ENCODE measurements at regions not wholly inside any gene's neighbourhood (a gene's known extent, or its start where the extent isn't known, plus 50 kb on each side); places are given as distances from the start of the nearest gene placed in this dataset.

- no peaks in the 10 kb centered on the region for H3K36me3 ChIP-seq (ENCODE audit: insufficient read depth, low read length)
- no peak overlapping the region for H3K9ac ChIP-seq (ENCODE audit: insufficient read length)
- DNase-seq (ENCODE audit: low read depth, low spot score) = no peak
- TF ChIP-seq EZH2 (IDR thresholded peaks at IDR 0.05) (no peak), FOXP2 (optimal IDR thresholded peaks at IDR 0.05; ENCODE audit: control extremely low read depth, extremely low read length, insufficient read depth) (no peak), POLR2AphosphoS5 (IDR thresholded peaks at IDR 0.05; ENCODE audit: borderline replicate concordance, low read depth, low read length) (no peak)
- no peaks in the 10 kb centered on the region for H3K9me3 ChIP-seq (ENCODE audit: low read depth, low read length)
- no peak overlapping the region for H3K4me3 ChIP-seq
- no peak overlapping the region for H3K27ac ChIP-seq
Measured at GRCh38 chr2:81195774-81196382, 891.3 kb upstream of the LRRTM1 start.

GRCh38 chr2:81195017-81195773 lies 890.6 kb upstream of the LRRTM1 start:
- Histone ChIP-seq H3K9ac (ENCODE audit: insufficient read length) (no peak overlapping the region), H3K36me3 (ENCODE audit: insufficient read depth, low read length) (no peaks in the 10 kb centered on the region), H3K4me3 (no peak overlapping the region), H3K9me3 (ENCODE audit: low read depth, low read length) (no peaks in the 10 kb centered on the region), H3K27ac (no peak overlapping the region)
- TF ChIP-seq EZH2 (IDR thresholded peaks at IDR 0.05) (no peak), FOXP2 (optimal IDR thresholded peaks at IDR 0.05; ENCODE audit: control extremely low read depth, extremely low read length, insufficient read depth) (no peak), POLR2AphosphoS5 (IDR thresholded peaks at IDR 0.05; ENCODE audit: borderline replicate concordance, low read depth, low read length) (no peak)
- no peak for DNase-seq (ENCODE audit: low read depth, low spot score)

- Histone ChIP-seq H3K27ac (no peak overlapping the region), H3K9ac (ENCODE audit: insufficient read length) (no peak overlapping the region)
Measured at GRCh38 chr2:81194581-81194980, 890.0 kb upstream of the LRRTM1 start.

GRCh38 chr2:81194176-81194575 lies 889.6 kb upstream of the LRRTM1 start:
- H3K4me3 ChIP-seq = no peak overlapping the region
- H3K36me3 ChIP-seq (ENCODE audit: insufficient read depth, low read length) = no peaks in the 10 kb centered on the region
- no peak overlapping the region for H3K9ac ChIP-seq (ENCODE audit: insufficient read length)
- no peaks in the 10 kb centered on the region for H3K9me3 ChIP-seq (ENCODE audit: low read depth, low read length)
- no peak for TF ChIP-seq EZH2 (IDR thresholded peaks at IDR 0.05)
- TF ChIP-seq POLR2AphosphoS5 (IDR thresholded peaks at IDR 0.05; ENCODE audit: borderline replicate concordance, low read depth, low read length) = no peak
- no peak for TF ChIP-seq FOXP2 (optimal IDR thresholded peaks at IDR 0.05; ENCODE audit: control extremely low read depth, extremely low read length, insufficient read depth)
- no peak for DNase-seq (ENCODE audit: low read depth, low spot score)
- H3K27ac ChIP-seq = no peak overlapping the region

More at GRCh38 chr2:81194581-81194980, 890.0 kb upstream of the LRRTM1 start:
- no peak overlapping the region for H3K4me3 ChIP-seq
- H3K36me3 ChIP-seq (ENCODE audit: insufficient read depth, low read length) = no peaks in the 10 kb centered on the region
- DNase-seq (ENCODE audit: low read depth, low spot score) = no peak
- TF ChIP-seq EZH2 (IDR thresholded peaks at IDR 0.05) (no peak), FOXP2 (optimal IDR thresholded peaks at IDR 0.05; ENCODE audit: control extremely low read depth, extremely low read length, insufficient read depth) (no peak), POLR2AphosphoS5 (IDR thresholded peaks at IDR 0.05; ENCODE audit: borderline replicate concordance, low read depth, low read length) (no peak)
- no peaks in the 10 kb centered on the region for H3K9me3 ChIP-seq (ENCODE audit: low read depth, low read length)

GRCh38 chr2:81181845-81182244 lies 877.3 kb upstream of the LRRTM1 start:
- no peak overlapping the region for H3K4me3 ChIP-seq
- no peaks in the 10 kb centered on the region for H3K9me3 ChIP-seq (ENCODE audit: low read depth, low read length)
- TF ChIP-seq FOXP2 (optimal IDR thresholded peaks at IDR 0.05; ENCODE audit: control extremely low read depth, extremely low read length, insufficient read depth) (no peak), EZH2 (IDR thresholded peaks at IDR 0.05) (no peak), POLR2AphosphoS5 (IDR thresholded peaks at IDR 0.05; ENCODE audit: borderline replicate concordance, low read depth, low read length) (no peak)
- no peak overlapping the region for H3K27ac ChIP-seq
- H3K9ac ChIP-seq (ENCODE audit: insufficient read length) = no peak overlapping the region
- no peak for DNase-seq (ENCODE audit: low read depth, low spot score)
- H3K36me3 ChIP-seq (ENCODE audit: insufficient read depth, low read length) = no peaks in the 10 kb centered on the region

GRCh38 chr2:81171447-81171846 lies 866.9 kb upstream of the LRRTM1 start:
- Histone ChIP-seq H3K4me3 (no peak overlapping the region), H3K27ac (no peak overlapping the region), H3K9ac (ENCODE audit: insufficient read length) (no peak overlapping the region), H3K9me3 (ENCODE audit: low read depth, low read length) (no peaks in the 10 kb centered on the region), H3K36me3 (ENCODE audit: insufficient read depth, low read length) (no peaks in the 10 kb centered on the region)
- DNase-seq (ENCODE audit: low read depth, low spot score) = no peak
- TF ChIP-seq EZH2 (IDR thresholded peaks at IDR 0.05) (no peak), POLR2AphosphoS5 (IDR thresholded peaks at IDR 0.05; ENCODE audit: borderline replicate concordance, low read depth, low read length) (no peak), FOXP2 (optimal IDR thresholded peaks at IDR 0.05; ENCODE audit: control extremely low read depth, extremely low read length, insufficient read depth) (no peak)

- Histone ChIP-seq H3K9me3 (ENCODE audit: low read depth, low read length) (no peaks in the 10 kb centered on the region), H3K9ac (ENCODE audit: insufficient read length) (no peak overlapping the region), H3K36me3 (ENCODE audit: insufficient read depth, low read length) (no peaks in the 10 kb centered on the region), H3K27ac (no peak overlapping the region), H3K4me3 (no peak overlapping the region)
- no peak for TF ChIP-seq FOXP2 (optimal IDR thresholded peaks at IDR 0.05; ENCODE audit: control extremely low read depth, extremely low read length, insufficient read depth)
- no peak for TF ChIP-seq POLR2AphosphoS5 (IDR thresholded peaks at IDR 0.05; ENCODE audit: borderline replicate concordance, low read depth, low read length)
- no peak for TF ChIP-seq EZH2 (IDR thresholded peaks at IDR 0.05)
- no peak for DNase-seq (ENCODE audit: low read depth, low spot score)
Measured at GRCh38 chr2:81163583-81163982, 859.0 kb upstream of the LRRTM1 start.

GRCh38 chr2:81158505-81158904 lies 854.0 kb upstream of the LRRTM1 start:
- no peak for TF ChIP-seq EZH2 (IDR thresholded peaks at IDR 0.05)
- no peak for TF ChIP-seq FOXP2 (optimal IDR thresholded peaks at IDR 0.05; ENCODE audit: control extremely low read depth, extremely low read length, insufficient read depth)
- TF ChIP-seq POLR2AphosphoS5 (IDR thresholded peaks at IDR 0.05; ENCODE audit: borderline replicate concordance, low read depth, low read length) = no peak

More at GRCh38 chr2:81158505-81158904, 854.0 kb upstream of the LRRTM1 start:
- Histone ChIP-seq H3K9ac (ENCODE audit: insufficient read length) (no peak overlapping the region), H3K4me3 (no peak overlapping the region), H3K36me3 (ENCODE audit: insufficient read depth, low read length) (no peaks in the 10 kb centered on the region), H3K27ac (no peak overlapping the region), H3K9me3 (ENCODE audit: low read depth, low read length) (no peaks in the 10 kb centered on the region)
- DNase-seq (ENCODE audit: low read depth, low spot score) = no peak

Data from SK-N-MC (cell line).